HFFc6 (cell line): ENCODE measurements at regions not wholly inside any gene's neighbourhood (a gene's known extent, or its start where the extent isn't known, plus 50 kb on each side); places are given as distances from the start of the nearest gene placed in this dataset.

ENCODE experiments used
- DNase-seq: peaks from one replicate; pipeline ENCODE4 v3.0.0-alpha.2; 2018
- H3K27ac Mint-ChIP-seq: 2 replicates; pipeline ENCODE4 v1.8.0; 2020; ENCODE audit warnings: mild to moderate bottlenecking, mixed read lengths
- H3K27me3 Mint-ChIP-seq: 2 replicates; pipeline ENCODE4 v1.8.0; 2021; ENCODE audit warnings: mild to moderate bottlenecking, moderate library complexity, mixed read lengths; ENCODE audit not compliant: insufficient read depth
- H3K36me3 Mint-ChIP-seq: 2 replicates; pipeline ENCODE4 v1.8.0; 2021; ENCODE audit warnings: low read depth, mixed read lengths
- H3K4me1 Mint-ChIP-seq: 2 replicates; pipeline ENCODE4 v1.8.0; 2020; ENCODE audit warnings: low read depth, mixed read lengths
- H3K4me3 Mint-ChIP-seq: 2 replicates; pipeline ENCODE4 v1.8.0; 2020; ENCODE audit warnings: mild to moderate bottlenecking, moderate library complexity, mixed read lengths
- H3K9me3 Mint-ChIP-seq: 2 replicates; pipeline ENCODE4 v1.8.0; 2020; ENCODE audit warnings: mild to moderate bottlenecking, mixed read lengths
- CTCF ChIP-seq: fragments of 200-600 bp; sonication (generic); IDR thresholded peaks from 2 replicates; pipeline ENCODE4 v1.5.0; 2021; ENCODE audit warnings: antibody characterized with exemption, mild to moderate bottlenecking

DNA sequence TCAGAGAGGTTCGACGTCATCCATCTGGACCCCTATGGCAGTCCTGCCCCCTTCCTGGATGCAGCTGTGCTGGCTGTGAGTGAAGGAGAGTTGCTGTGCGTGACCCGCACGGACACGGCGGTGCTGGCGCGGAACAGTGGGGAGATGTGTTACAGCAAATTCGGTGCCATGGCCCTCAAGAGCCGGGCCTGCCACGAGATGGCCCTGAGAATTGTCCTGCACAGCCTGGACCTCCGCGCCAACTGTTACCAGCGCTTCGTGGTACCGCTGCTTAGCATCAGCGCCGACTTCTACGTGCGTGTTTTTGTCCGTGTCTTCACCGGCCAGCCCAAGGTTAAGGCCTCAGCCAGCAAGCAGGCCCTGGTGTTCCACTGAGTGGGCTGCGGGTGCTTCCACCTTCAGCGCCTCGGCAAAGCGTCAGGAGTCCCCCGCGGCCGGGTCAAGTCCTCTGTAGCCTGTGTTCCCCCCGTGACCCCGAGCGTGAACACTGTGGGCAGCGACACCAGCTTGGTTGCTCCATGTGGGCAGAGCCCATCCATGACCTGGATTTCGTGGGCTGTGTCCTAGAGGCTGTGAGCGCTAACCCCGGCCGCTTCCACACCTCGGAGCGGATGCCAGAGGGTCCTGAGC lies 186.7 kb upstream of the SLITRK2 start:
- Mint-ChIP-seq H3K4me1 (no peaks in the 10 kb centered on the region), H3K4me3 (no peak overlapping the region), H3K27ac (no peak overlapping the region), H3K36me3 (no peaks in the 10 kb centered on the region), H3K9me3 (peaks cover 25% of the 10 kb centered on the region), H3K27me3 (no peaks in the 10 kb centered on the region)
- DNase-seq = no peak
- TF ChIP-seq CTCF = no peak

DNA sequence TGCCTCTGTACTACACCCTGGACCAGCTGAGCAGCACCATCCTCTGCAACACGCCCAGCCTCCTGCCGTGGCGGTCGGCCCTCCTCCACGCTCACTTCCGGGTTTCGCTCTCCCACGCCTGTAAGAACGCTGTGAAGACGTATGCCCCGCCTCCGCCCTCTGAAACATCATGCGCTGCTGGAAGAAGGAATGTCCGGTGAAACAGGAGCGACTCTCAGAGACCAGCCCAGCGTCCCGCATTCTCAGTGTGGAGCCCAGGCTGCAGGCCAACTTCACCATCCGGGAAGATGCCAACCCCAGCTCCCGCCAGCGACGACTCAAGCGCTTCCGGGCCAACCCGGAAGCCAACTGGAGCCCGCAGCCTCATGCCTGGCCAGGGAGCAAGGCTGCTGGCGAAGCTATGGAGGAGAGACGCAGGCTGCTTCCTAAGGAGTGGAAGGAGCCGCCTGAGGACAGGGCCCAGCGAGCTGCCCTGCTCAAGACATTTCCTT lies 186.1 kb upstream of the SLITRK2 start:
- Mint-ChIP-seq H3K4me1 (no peaks in the 10 kb centered on the region), H3K27me3 (no peaks in the 10 kb centered on the region), H3K9me3 (peaks cover 29% of the 10 kb centered on the region), H3K4me3 (no peak overlapping the region), H3K27ac (no peak overlapping the region), H3K36me3 (no peaks in the 10 kb centered on the region)
- TF ChIP-seq CTCF = no peak
- no peak for DNase-seq

GRCh38 chrX:145654486-145654885 lies 163.1 kb upstream of the SLITRK2 start:
- H3K9me3 Mint-ChIP-seq = peaks cover 11% of the 10 kb centered on the region
- no peaks in the 10 kb centered on the region for H3K27me3 Mint-ChIP-seq
- no peak overlapping the region for H3K4me3 Mint-ChIP-seq
- no peak for TF ChIP-seq CTCF
- H3K36me3 Mint-ChIP-seq = no peaks in the 10 kb centered on the region
- no peak overlapping the region for H3K27ac Mint-ChIP-seq
- H3K4me1 Mint-ChIP-seq = no peaks in the 10 kb centered on the region
- no peak for DNase-seq

- no peaks in the 10 kb centered on the region for H3K4me1 Mint-ChIP-seq
- TF ChIP-seq CTCF = no peak
- H3K4me3 Mint-ChIP-seq = no peak overlapping the region
- DNase-seq = no peak
- H3K27ac Mint-ChIP-seq = no peak overlapping the region
- H3K36me3 Mint-ChIP-seq = no peaks in the 10 kb centered on the region; the same call in 1 of the 2 replicates
- H3K27me3 Mint-ChIP-seq = no peaks in the 10 kb centered on the region; the same call in 1 of the 2 replicates
- peaks cover 13% of the 10 kb centered on the region for H3K9me3 Mint-ChIP-seq
These were observed 143.8 kb upstream of the SLITRK2 start for GRCh38 chrX:145673841-145674240.

DNA sequence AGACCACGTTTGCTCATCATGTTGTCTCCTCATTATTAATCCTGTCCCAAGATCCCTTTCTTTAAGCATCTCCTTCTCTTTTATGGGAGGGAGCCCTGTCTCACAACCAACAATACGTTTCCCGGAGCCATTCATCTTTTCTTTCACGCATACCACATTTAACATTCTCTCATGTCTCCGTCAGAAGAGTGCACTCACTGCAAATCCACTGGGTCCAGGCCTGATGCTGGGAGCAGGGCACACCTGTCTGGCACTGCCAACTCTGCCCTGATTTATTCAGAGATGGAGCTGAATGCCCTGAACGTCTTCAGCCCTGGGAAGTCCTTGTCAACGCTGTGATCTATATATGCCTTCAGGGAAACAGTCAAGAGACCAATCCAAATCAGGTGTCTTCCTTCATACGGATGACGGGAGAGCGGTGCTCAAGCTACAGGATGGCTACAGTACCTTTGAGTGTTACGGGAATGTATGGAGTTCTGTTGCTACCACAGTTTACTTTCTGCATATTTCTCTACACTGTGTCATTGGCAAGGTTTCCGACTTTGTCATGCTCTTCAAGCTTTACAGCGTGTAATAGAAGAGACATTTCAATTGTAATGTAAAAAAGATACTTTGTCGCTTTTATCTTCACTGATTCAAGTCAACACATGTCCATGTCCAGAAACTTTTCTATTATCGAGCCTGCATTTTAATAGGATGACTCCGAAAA lies 140.4 kb upstream of the SLITRK2 start:
- H3K27me3 Mint-ChIP-seq = no peaks in the 10 kb centered on the region; the same call in 1 of the 2 replicates
- H3K36me3 Mint-ChIP-seq = no peaks in the 10 kb centered on the region; the same call in 1 of the 2 replicates
- no peak overlapping the region for H3K27ac Mint-ChIP-seq
- peaks cover 16% of the 10 kb centered on the region for H3K9me3 Mint-ChIP-seq
- TF ChIP-seq CTCF = no peak
- no peak for DNase-seq
- no peak overlapping the region for H3K4me3 Mint-ChIP-seq
- H3K4me1 Mint-ChIP-seq = no peaks in the 10 kb centered on the region
